Astrocyte of the spinal cord (primary cell): ENCODE measurements at regions not wholly inside any gene's neighbourhood (a gene's known extent, or its start where the extent isn't known, plus 50 kb on each side); places are given as distances from the start of the nearest gene placed in this dataset.

Source experiments
- DNase-seq: peaks from one replicate; pipeline ENCODE4 v3.0.0; 2011; ENCODE audit warnings: low read depth, low spot score
- H3K4me3 ChIP-seq: 2 replicates; pipeline ENCODE4 v1.5.1; 2011; ENCODE audit warnings: low read depth, mild to moderate bottlenecking, low read length, moderate library complexity
- in situ Hi-C: cut with HindIII; loops from 2 replicates; pipeline ENCODE4 v1.10.0; 2017; ENCODE audit warnings: low sequenced_read_pairs
- TF ChIP-seq, protein P1 (sequence below): IDR thresholded peaks from 2 replicates; pipeline ENCODE4 v1.5.1; 2012; ENCODE audit warnings: low read depth, mild to moderate bottlenecking, low read length, inconsistent platforms

- no peak for DNase-seq
- H3K4me3 ChIP-seq: no peak overlapping the region
- TF ChIP-seq, protein P1, sequence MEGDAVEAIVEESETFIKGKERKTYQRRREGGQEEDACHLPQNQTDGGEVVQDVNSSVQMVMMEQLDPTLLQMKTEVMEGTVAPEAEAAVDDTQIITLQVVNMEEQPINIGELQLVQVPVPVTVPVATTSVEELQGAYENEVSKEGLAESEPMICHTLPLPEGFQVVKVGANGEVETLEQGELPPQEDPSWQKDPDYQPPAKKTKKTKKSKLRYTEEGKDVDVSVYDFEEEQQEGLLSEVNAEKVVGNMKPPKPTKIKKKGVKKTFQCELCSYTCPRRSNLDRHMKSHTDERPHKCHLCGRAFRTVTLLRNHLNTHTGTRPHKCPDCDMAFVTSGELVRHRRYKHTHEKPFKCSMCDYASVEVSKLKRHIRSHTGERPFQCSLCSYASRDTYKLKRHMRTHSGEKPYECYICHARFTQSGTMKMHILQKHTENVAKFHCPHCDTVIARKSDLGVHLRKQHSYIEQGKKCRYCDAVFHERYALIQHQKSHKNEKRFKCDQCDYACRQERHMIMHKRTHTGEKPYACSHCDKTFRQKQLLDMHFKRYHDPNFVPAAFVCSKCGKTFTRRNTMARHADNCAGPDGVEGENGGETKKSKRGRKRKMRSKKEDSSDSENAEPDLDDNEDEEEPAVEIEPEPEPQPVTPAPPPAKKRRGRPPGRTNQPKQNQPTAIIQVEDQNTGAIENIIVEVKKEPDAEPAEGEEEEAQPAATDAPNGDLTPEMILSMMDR: no peak
- in situ Hi-C loops: no loop called here
These were observed 59.7 kb upstream of the ARID2 start for GRCh38 chr12:45669792-45670191.

- TF ChIP-seq, protein P1: no peak
- in situ Hi-C loops: no loop called here
- no peak overlapping the region for H3K4me3 ChIP-seq
- DNase-seq: no peak
These were observed 59.0 kb upstream of the ARID2 start for GRCh38 chr12:45670346-45671065.

DNA sequence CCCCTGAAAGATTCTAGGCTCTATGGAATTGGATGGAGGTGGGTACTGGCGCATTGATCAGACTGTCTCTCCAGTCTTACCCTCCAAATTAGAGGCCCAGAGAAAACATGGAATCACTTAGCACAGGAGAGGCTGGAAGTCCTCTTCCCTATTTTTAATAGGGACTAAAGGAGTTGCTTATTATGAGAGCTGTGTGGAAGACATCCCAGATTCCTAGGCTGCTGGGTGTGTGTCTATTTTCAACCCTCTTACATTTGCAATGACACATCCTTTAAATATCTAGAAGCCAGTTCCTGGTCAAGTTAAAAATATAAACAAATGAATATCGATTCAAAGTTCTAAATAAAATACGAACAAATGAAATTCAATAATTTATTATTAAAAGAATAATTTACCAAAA lies 58.3 kb upstream of the ARID2 start:
- peak; percentile 62 for DNase-seq
- H3K4me3 ChIP-seq: no peak overlapping the region
- in situ Hi-C loops: no loop called here
- TF ChIP-seq, protein P1: no peak

- peak; percentile 93 for DNase-seq
- no peak overlapping the region for H3K4me3 ChIP-seq
- TF ChIP-seq, protein P1: no peak
- in situ Hi-C loops: no loop called here
These were observed 55.1 kb upstream of the ARID2 start for GRCh38 chr12:45674181-45674977.

DNA sequence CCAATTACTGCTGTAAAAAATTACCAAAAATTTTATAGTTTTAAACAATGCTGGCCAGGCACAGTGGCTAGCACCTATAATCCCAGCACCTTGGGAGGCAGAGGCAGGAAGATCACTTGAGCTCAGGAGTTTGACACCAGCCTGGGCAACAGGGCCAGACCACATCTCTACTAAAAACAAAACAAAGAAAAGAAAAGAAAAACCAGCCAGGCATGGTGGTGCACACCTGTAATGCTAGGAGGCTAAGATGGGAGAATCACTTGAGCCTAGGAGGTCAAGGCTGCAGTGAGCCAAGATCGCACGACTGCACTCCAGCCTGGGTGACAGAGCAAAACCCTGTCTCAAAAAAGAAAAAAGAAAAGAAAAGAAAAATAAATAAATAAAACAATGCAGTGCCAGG lies 54.0 kb upstream of the ARID2 start:
- H3K4me3 ChIP-seq: no peak overlapping the region
- TF ChIP-seq, protein P1: no peak
- in situ Hi-C loops: no loop called here
- no peak for DNase-seq
